ENCODE measurements at regions not wholly inside any gene's neighbourhood (a gene's known extent, or its start where the extent isn't known, plus 50 kb on each side); places are given as distances from the start of the nearest gene placed in this dataset.

GRCh38 chr11:71356280-71356876 is 91.8 kb downstream of the DHCR7 start (continued):
- no peak for TF ChIP-seq ZNF462 (CRISPR knock-in tag; IDR thresholded peaks at IDR 0.05)
- TF ChIP-seq ZNF331 (CRISPR knock-in tag; IDR thresholded peaks at IDR 0.05; ENCODE audit: low read depth) = no peak

- H3K27ac Mint-ChIP-seq = no peak overlapping the region
- H3F3A ChIP-seq (replicated peaks; ENCODE audit: low read depth) = no peaks in the 10 kb centered on the region
- H2AFZ ChIP-seq = no peak overlapping the region
- no peaks in the 10 kb centered on the region; the same call in 2 of the 3 replicates for H3K36me3 Mint-ChIP-seq (ENCODE audit: low read depth)
- no peaks in the 10 kb centered on the region for H3K27me3 ChIP-seq (ENCODE audit: insufficient read depth)
- H3K4me3 ChIP-seq = no peak overlapping the region
- no peaks in the 10 kb centered on the region for H3K4me1 ChIP-seq (ENCODE audit: insufficient read depth)
- ATAC-seq (no peak), DNase-seq (ENCODE audit: low spot score) (no peak)
- H4K20me1 ChIP-seq (replicated peaks; ENCODE audit: insufficient read depth) = no peaks in the 10 kb centered on the region
- H3K36me3 ChIP-seq (ENCODE audit: insufficient read depth) = no peaks in the 10 kb centered on the region
- H3K4me2 ChIP-seq = no peak overlapping the region
- no peaks in the 10 kb centered on the region; the same call in 2 of the 3 replicates for H3K9me3 Mint-ChIP-seq
- no peak overlapping the region for H3K27ac ChIP-seq (ENCODE audit: low read depth)
- H3K4me1 Mint-ChIP-seq = no peaks in the 10 kb centered on the region
- no peak overlapping the region for H3K4me3 Mint-ChIP-seq
- H3K9me2 ChIP-seq (ENCODE audit: insufficient read depth) = peaks cover 17% of the 10 kb centered on the region
- no peaks in the 10 kb centered on the region for H3K79me2 ChIP-seq (replicated peaks; ENCODE audit: insufficient read depth)
- H3K27me3 Mint-ChIP-seq (ENCODE audit: insufficient read depth, low read depth, poor library complexity) = peaks cover 6% of the 10 kb centered on the region
- TF ChIP-seq CREB1 (CRISPR knock-in tag; IDR thresholded peaks at IDR 0.05; ENCODE audit: low read depth) = no peak
- TF ChIP-seq JUNB (IDR thresholded peaks at IDR 0.05; ENCODE audit: unreplicated experiment) = no peak
- no peak for TF ChIP-seq STAT1 (IDR thresholded peaks at IDR 0.05; ENCODE audit: unreplicated experiment)
- no peak for TF ChIP-seq ETS1 (IDR thresholded peaks at IDR 0.05)
- no peak for TF ChIP-seq ZNF114 (CRISPR knock-in tag; IDR thresholded peaks at IDR 0.05)
- TF ChIP-seq POLR2AphosphoS5 (IDR thresholded peaks at IDR 0.05; ENCODE audit: low read depth) = no peak
- TF ChIP-seq EZH2 (IDR thresholded peaks at IDR 0.05; ENCODE audit: low read depth, unreplicated experiment) = no peak
- no peak for TF ChIP-seq CTCF (conservative IDR thresholded peaks at IDR 0.05; ENCODE audit: low read depth in 2 of 2)
- TF ChIP-seq ZNF331 (CRISPR knock-in tag; IDR thresholded peaks at IDR 0.05; ENCODE audit: low read depth) = no peak
Measured at GRCh38 chr11:71355281-71355680, 92.9 kb downstream of the DHCR7 start.

Measured in GM23338 (cell line).